Hypothalamus (tissue), 51 donors: ENCODE measurements at regions not wholly inside any gene's neighbourhood (a gene's known extent, or its start where the extent isn't known, plus 50 kb on each side); places are given as distances from the start of the nearest gene placed in this dataset.
"Not testable (repeated sequence)": the region's sequence is repeated elsewhere in the genome, so short reads cannot be mapped to it uniquely, and the experiment has no call there.

Experiments used
- DNase-seq, 51 donors: peaks; one replicate each; lab custom pipeline; 2025; lab: John Stamatoyannopoulos, UW

- not testable (repeated sequence) for DNase-seq
Measured at GRCh38 chr11:49327766-49328165, 119.4 kb upstream of the FOLH1 start.

- not testable (repeated sequence) for DNase-seq
Measured at GRCh38 chr11:49326651-49327050, 118.2 kb upstream of the FOLH1 start.

GRCh38 chr11:49316180-49316579 is 107.8 kb upstream of the FOLH1 start:
- DNase-seq: no peak

- no peak for DNase-seq
Measured at GRCh38 chr11:49303080-49303479, 94.7 kb upstream of the FOLH1 start.

- no peak for DNase-seq
Measured at GRCh38 chr11:49302360-49302759, 94.0 kb upstream of the FOLH1 start.

GRCh38 chr11:49298017-49298416 is 89.6 kb upstream of the FOLH1 start:
- not testable (repeated sequence) for DNase-seq

- not testable (repeated sequence) for DNase-seq
Measured at GRCh38 chr11:49283911-49284310, 75.5 kb upstream of the FOLH1 start.

GRCh38 chr11:49283282-49283681 is 74.9 kb upstream of the FOLH1 start:
- DNase-seq: not testable (repeated sequence)

GRCh38 chr11:49282125-49282524 is 73.7 kb upstream of the FOLH1 start:
- DNase-seq: not testable (repeated sequence)

- DNase-seq: not testable (repeated sequence)
Measured at GRCh38 chr11:49277951-49278350, 69.5 kb upstream of the FOLH1 start.
